Effector memory CD4-positive, alpha-beta T cell (primary cell): ENCODE measurements at regions not wholly inside any gene's neighbourhood (a gene's known extent, or its start where the extent isn't known, plus 50 kb on each side); places are given as distances from the start of the nearest gene placed in this dataset.

Experiments
- DNase-seq, 3 donors: peaks; one replicate each; pipeline ENCODE4 v3.0.0-alpha.2; 2020
- H3K27ac ChIP-seq: 2 replicates; pipeline ENCODE4 v1.7.0; 2013; ENCODE audit warnings: mild to moderate bottlenecking, low read length, moderate library complexity; ENCODE audit not compliant: insufficient read depth, poor library complexity, severe bottlenecking
- H3K27me3 ChIP-seq: replicated peaks from 2 replicates; pipeline ENCODE4 v1.7.0; 2013; ENCODE audit warnings: mild to moderate bottlenecking, low read length; ENCODE audit not compliant: insufficient read depth, control insufficient read depth, poor library complexity, severe bottlenecking
- H3K36me3 ChIP-seq: 2 replicates; pipeline ENCODE4 v1.7.0; 2013; ENCODE audit warnings: mild to moderate bottlenecking, low read length, moderate library complexity; ENCODE audit not compliant: control insufficient read depth, insufficient read depth
- H3K4me1 ChIP-seq: 2 replicates; pipeline ENCODE4 v1.7.0; 2013; ENCODE audit warnings: low read length, mild to moderate bottlenecking; ENCODE audit not compliant: control insufficient read depth, insufficient read depth, poor library complexity, severe bottlenecking
- H3K4me3 ChIP-seq: 2 replicates; pipeline ENCODE4 v1.7.0; 2013; ENCODE audit warnings: low read length, low read depth, mild to moderate bottlenecking; ENCODE audit not compliant: insufficient read depth, poor library complexity, severe bottlenecking
- H3K9me3 ChIP-seq: 2 replicates; pipeline ENCODE4 v1.7.0; 2013; ENCODE audit warnings: mild to moderate bottlenecking, low read length, moderate library complexity; ENCODE audit not compliant: control insufficient read depth

- no peak for DNase-seq
- Histone ChIP-seq H3K4me3 (no peak overlapping the region), H3K9me3 (no peaks in the 10 kb centered on the region), H3K4me1 (peaks cover 5% of the 10 kb centered on the region), H3K27ac (no peak overlapping the region), H3K27me3 (no peaks in the 10 kb centered on the region), H3K36me3 (no peaks in the 10 kb centered on the region)
Measured at GRCh38 chr13:74015137-74015536, 119.1 kb downstream of the KLF12 start.

GRCh38 chr13:74009100-74009668 is 125.0 kb downstream of the KLF12 start:
- Histone ChIP-seq H3K36me3 (no peaks in the 10 kb centered on the region), H3K4me3 (no peak overlapping the region), H3K9me3 (no peaks in the 10 kb centered on the region), H3K27ac (no peak overlapping the region), H3K4me1 (no peaks in the 10 kb centered on the region), H3K27me3 (no peaks in the 10 kb centered on the region)
- no peak for DNase-seq

- Histone ChIP-seq H3K36me3 (no peaks in the 10 kb centered on the region), H3K4me3 (no peak overlapping the region), H3K27ac (no peak overlapping the region), H3K4me1 (no peaks in the 10 kb centered on the region), H3K27me3 (no peaks in the 10 kb centered on the region), H3K9me3 (no peaks in the 10 kb centered on the region)
- DNase-seq, result no peak
Measured at GRCh38 chr13:74006666-74007065, 127.5 kb downstream of the KLF12 start.

GRCh38 chr13:74005320-74006157 is 128.7 kb downstream of the KLF12 start:
- DNase-seq, result no peak
- Histone ChIP-seq H3K4me1 (no peaks in the 10 kb centered on the region), H3K27ac (no peak overlapping the region), H3K36me3 (no peaks in the 10 kb centered on the region), H3K4me3 (no peak overlapping the region), H3K9me3 (no peaks in the 10 kb centered on the region), H3K27me3 (no peaks in the 10 kb centered on the region)

GRCh38 chr13:74004109-74004508 is 130.1 kb downstream of the KLF12 start:
- Histone ChIP-seq H3K36me3 (no peaks in the 10 kb centered on the region), H3K27me3 (no peaks in the 10 kb centered on the region), H3K9me3 (no peaks in the 10 kb centered on the region), H3K4me1 (no peaks in the 10 kb centered on the region), H3K27ac (no peak overlapping the region), H3K4me3 (no peak overlapping the region)
- DNase-seq, result no peak

- H3K9me3 ChIP-seq, result no peaks in the 10 kb centered on the region
- no peak overlapping the region for H3K27ac ChIP-seq
- no peak overlapping the region for H3K4me3 ChIP-seq
- H3K27me3 ChIP-seq, result no peaks in the 10 kb centered on the region
- H3K36me3 ChIP-seq, result no peaks in the 10 kb centered on the region
- DNase-seq, result no peak
- no peaks in the 10 kb centered on the region for H3K4me1 ChIP-seq
Measured at GRCh38 chr13:74003374-74003773, 130.8 kb downstream of the KLF12 start.

- Histone ChIP-seq H3K27me3 (no peaks in the 10 kb centered on the region), H3K27ac (no peak overlapping the region), H3K4me3 (no peak overlapping the region), H3K4me1 (no peaks in the 10 kb centered on the region), H3K9me3 (no peaks in the 10 kb centered on the region), H3K36me3 (no peaks in the 10 kb centered on the region)
- no peak for DNase-seq
Measured at GRCh38 chr13:74000876-74001275, 133.3 kb downstream of the KLF12 start.

GRCh38 chr13:73998631-73999030 is 135.6 kb downstream of the KLF12 start:
- no peak overlapping the region for H3K27ac ChIP-seq
- no peak for DNase-seq
- no peaks in the 10 kb centered on the region for H3K27me3 ChIP-seq
- no peaks in the 10 kb centered on the region for H3K4me1 ChIP-seq
- H3K4me3 ChIP-seq, result no peak overlapping the region
- no peaks in the 10 kb centered on the region for H3K9me3 ChIP-seq
- no peaks in the 10 kb centered on the region for H3K36me3 ChIP-seq

GRCh38 chr13:73997964-73998363 is 136.2 kb downstream of the KLF12 start:
- H3K27me3 ChIP-seq, result no peaks in the 10 kb centered on the region
- no peak overlapping the region for H3K27ac ChIP-seq
- no peaks in the 10 kb centered on the region for H3K9me3 ChIP-seq
- no peak for DNase-seq
- no peaks in the 10 kb centered on the region for H3K4me1 ChIP-seq
- no peak overlapping the region for H3K4me3 ChIP-seq
- peaks cover 2% of the 10 kb centered on the region for H3K36me3 ChIP-seq

GRCh38 chr13:73996569-73996968 is 137.6 kb downstream of the KLF12 start:
- H3K36me3 ChIP-seq, result peaks cover 3% of the 10 kb centered on the region
- no peaks in the 10 kb centered on the region for H3K9me3 ChIP-seq
- H3K4me1 ChIP-seq, result no peaks in the 10 kb centered on the region
- no peaks in the 10 kb centered on the region for H3K27me3 ChIP-seq
- H3K4me3 ChIP-seq, result no peak overlapping the region
- no peak for DNase-seq
- no peak overlapping the region for H3K27ac ChIP-seq
